Mucosa of descending colon (tissue), 3 donors: ENCODE measurements at regions not wholly inside any gene's neighbourhood (a gene's known extent, or its start where the extent isn't known, plus 50 kb on each side); places are given as distances from the start of the nearest gene placed in this dataset.

ENCODE experiments used
- ATAC-seq: fragments of 200-7000 bp; cut with Tn5 transposase; one replicate; pipeline ENCODE4 v1.9.1; 2020; ENCODE audit warnings: mild to moderate bottlenecking, moderate library complexity
- DNase-seq, 3 donors: peaks; one replicate each; pipeline ENCODE4 v3.0.0-alpha.2; 2020
- H3K36me3 ChIP-seq: fragments of 200-600 bp; one replicate; pipeline ENCODE4 v1.8.0; 2021; ENCODE audit warnings: low read depth, mild to moderate bottlenecking
- H3K4me1 ChIP-seq: fragments of 200-600 bp; one replicate; pipeline ENCODE4 v1.8.0; 2021; ENCODE audit warnings: low read depth, mild to moderate bottlenecking
- H3K4me3 ChIP-seq: fragments of 200-600 bp; one replicate; pipeline ENCODE4 v1.8.0; 2021; ENCODE audit warnings: mild to moderate bottlenecking
- H3K9me3 ChIP-seq: fragments of 200-600 bp; one replicate; pipeline ENCODE4 v1.8.0; 2021; ENCODE audit warnings: mild to moderate bottlenecking
- CTCF ChIP-seq: fragments of 200-600 bp; IDR thresholded peaks from one replicate; pipeline ENCODE4 v1.8.0; 2022; ENCODE audit warnings: antibody characterized with exemption, mild to moderate bottlenecking
- intact Hi-C, 2 donors: fragments of 100-400 bp; cut with DNase I in 1 of 2; cut with micrococcal nuclease in 1 of 2; formaldehyde crosslinking; loops; one replicate each; pipeline versions ENCODE4 v1.11.0 to v1.11.1; 2022; cut with DNase I, micrococcal nuclease
- donor health status: DM: no; HTN: no; CAD: no; lungs with moderate emphysema.
- donor health status: DM: no; HTN: no; CAD: no.
- donor health status: DM: no; HTN: yes; CAD: no.

GRCh38 chr13:67298297-67298696 is 68.2 kb upstream of the PCDH9 start:
- Histone ChIP-seq H3K36me3 (no peaks in the 10 kb centered on the region), H3K4me3 (no peak overlapping the region), H3K4me1 (no peaks in the 10 kb centered on the region), H3K9me3 (no peaks in the 10 kb centered on the region)
- TF ChIP-seq CTCF: no peak
- intact Hi-C loops: no loop called here
- DNase-seq: no peak
- no peak for ATAC-seq

- Histone ChIP-seq H3K9me3 (no peaks in the 10 kb centered on the region), H3K4me1 (no peaks in the 10 kb centered on the region), H3K4me3 (no peak overlapping the region), H3K36me3 (no peaks in the 10 kb centered on the region)
- intact Hi-C loops: no loop called here
- no peak for DNase-seq
- ATAC-seq: no peak
- no peak for TF ChIP-seq CTCF
Measured at GRCh38 chr13:67296511-67296910, 66.4 kb upstream of the PCDH9 start.

GRCh38 chr13:67292886-67293285 is 62.8 kb upstream of the PCDH9 start:
- intact Hi-C loops: no loop called here
- no peak for TF ChIP-seq CTCF
- DNase-seq (no peak), ATAC-seq (no peak)
- H3K4me3 ChIP-seq: no peak overlapping the region
- H3K36me3 ChIP-seq: no peaks in the 10 kb centered on the region
- no peaks in the 10 kb centered on the region for H3K9me3 ChIP-seq
- H3K4me1 ChIP-seq: no peaks in the 10 kb centered on the region

GRCh38 chr13:67285611-67286010 is 55.5 kb upstream of the PCDH9 start:
- no peak for DNase-seq
- no peak overlapping the region for H3K4me3 ChIP-seq
- ATAC-seq: no peak
- H3K9me3 ChIP-seq: no peaks in the 10 kb centered on the region
- intact Hi-C loops: no loop called here
- no peaks in the 10 kb centered on the region for H3K36me3 ChIP-seq
- H3K4me1 ChIP-seq: no peaks in the 10 kb centered on the region
- TF ChIP-seq CTCF: no peak

- Histone ChIP-seq H3K36me3 (no peaks in the 10 kb centered on the region), H3K4me1 (no peaks in the 10 kb centered on the region), H3K4me3 (no peak overlapping the region), H3K9me3 (no peaks in the 10 kb centered on the region)
- no peak for TF ChIP-seq CTCF
- intact Hi-C loops: no loop called here
- DNase-seq (no peak), ATAC-seq (no peak)
Measured at GRCh38 chr13:67283637-67284036, 53.5 kb upstream of the PCDH9 start.

GRCh38 chr13:67281466-67281865 is 51.3 kb upstream of the PCDH9 start:
- H3K4me1 ChIP-seq: no peaks in the 10 kb centered on the region
- DNase-seq (no peak), ATAC-seq (no peak)
- no peaks in the 10 kb centered on the region for H3K36me3 ChIP-seq
- intact Hi-C loops: no loop called here
- H3K4me3 ChIP-seq: no peak overlapping the region
- TF ChIP-seq CTCF: no peak
- H3K9me3 ChIP-seq: no peaks in the 10 kb centered on the region
